ENCODE measurements at regions not wholly inside any gene's neighbourhood (a gene's known extent, or its start where the extent isn't known, plus 50 kb on each side); places are given as distances from the start of the nearest gene placed in this dataset.

DNA sequence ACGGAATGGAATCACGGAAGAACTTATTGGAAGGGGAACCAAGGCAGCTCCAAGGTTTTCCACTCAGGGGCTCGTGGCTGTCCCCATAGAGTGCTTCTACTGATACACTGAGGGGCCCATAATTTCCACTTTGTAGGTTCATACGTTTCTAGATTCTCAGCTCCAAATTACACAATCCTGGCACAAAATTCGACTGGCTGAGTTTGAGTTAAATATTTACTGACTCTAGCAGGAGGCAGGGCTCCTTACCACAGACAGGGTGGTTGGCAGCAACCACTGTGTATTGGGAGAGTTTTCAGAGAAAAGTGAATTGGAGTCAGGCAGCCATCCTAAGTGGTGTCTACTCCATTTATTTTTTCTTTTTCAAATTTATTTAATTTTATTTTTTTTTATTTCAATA, 55.4 kb upstream of the SEC61G start:
- Mint-ChIP-seq H3K4me1 (ENCODE audit: low read depth) (peaks cover 11% of the 10 kb centered on the region), H3K4me3 (ENCODE audit: low read depth) (no peak overlapping the region), H3K36me3 (ENCODE audit: insufficient read depth) (no peaks in the 10 kb centered on the region), H3K27me3 (no peaks in the 10 kb centered on the region), H3K9me3 (ENCODE audit: low read depth) (peaks cover 3% of the 10 kb centered on the region), H3K27ac (no peak overlapping the region)
- TF ChIP-seq, protein P1, sequence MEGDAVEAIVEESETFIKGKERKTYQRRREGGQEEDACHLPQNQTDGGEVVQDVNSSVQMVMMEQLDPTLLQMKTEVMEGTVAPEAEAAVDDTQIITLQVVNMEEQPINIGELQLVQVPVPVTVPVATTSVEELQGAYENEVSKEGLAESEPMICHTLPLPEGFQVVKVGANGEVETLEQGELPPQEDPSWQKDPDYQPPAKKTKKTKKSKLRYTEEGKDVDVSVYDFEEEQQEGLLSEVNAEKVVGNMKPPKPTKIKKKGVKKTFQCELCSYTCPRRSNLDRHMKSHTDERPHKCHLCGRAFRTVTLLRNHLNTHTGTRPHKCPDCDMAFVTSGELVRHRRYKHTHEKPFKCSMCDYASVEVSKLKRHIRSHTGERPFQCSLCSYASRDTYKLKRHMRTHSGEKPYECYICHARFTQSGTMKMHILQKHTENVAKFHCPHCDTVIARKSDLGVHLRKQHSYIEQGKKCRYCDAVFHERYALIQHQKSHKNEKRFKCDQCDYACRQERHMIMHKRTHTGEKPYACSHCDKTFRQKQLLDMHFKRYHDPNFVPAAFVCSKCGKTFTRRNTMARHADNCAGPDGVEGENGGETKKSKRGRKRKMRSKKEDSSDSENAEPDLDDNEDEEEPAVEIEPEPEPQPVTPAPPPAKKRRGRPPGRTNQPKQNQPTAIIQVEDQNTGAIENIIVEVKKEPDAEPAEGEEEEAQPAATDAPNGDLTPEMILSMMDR (IDR thresholded peaks at IDR 0.05; ENCODE audit: unreplicated experiment), result no peak
- no peak for DNase-seq (ENCODE audit: low spot score, unreplicated experiment)

DNA sequence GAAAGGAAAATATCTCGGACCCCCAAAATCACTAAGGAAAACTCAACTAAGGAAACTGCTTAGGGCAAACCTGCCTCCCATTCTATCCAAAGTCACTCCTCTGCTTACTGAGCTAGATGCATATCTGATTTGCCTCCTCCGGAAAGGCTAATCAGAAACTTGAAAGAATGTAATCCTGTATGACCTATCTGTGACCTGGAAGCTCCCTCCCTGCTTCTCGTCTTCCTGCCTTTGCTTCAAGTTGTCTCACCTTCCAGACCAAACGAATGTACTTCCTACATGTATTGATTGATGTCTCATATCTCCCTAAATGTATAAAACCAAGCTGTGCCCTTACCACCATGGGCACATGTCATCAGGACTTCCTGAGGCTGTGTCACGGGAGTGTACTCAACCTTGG, 58.1 kb upstream of the SEC61G start:
- no peak overlapping the region for H3K4me3 Mint-ChIP-seq (ENCODE audit: low read depth)
- TF ChIP-seq, protein P1 (IDR thresholded peaks at IDR 0.05; ENCODE audit: unreplicated experiment), result no peak
- H3K27me3 Mint-ChIP-seq, result no peaks in the 10 kb centered on the region
- no peak overlapping the region for H3K27ac Mint-ChIP-seq
- no peaks in the 10 kb centered on the region for H3K9me3 Mint-ChIP-seq (ENCODE audit: low read depth)
- no peak for DNase-seq (ENCODE audit: low spot score, unreplicated experiment)
- peaks cover 13% of the 10 kb centered on the region for H3K4me1 Mint-ChIP-seq (ENCODE audit: low read depth)
- H3K36me3 Mint-ChIP-seq (ENCODE audit: insufficient read depth), result no peaks in the 10 kb centered on the region

DNA sequence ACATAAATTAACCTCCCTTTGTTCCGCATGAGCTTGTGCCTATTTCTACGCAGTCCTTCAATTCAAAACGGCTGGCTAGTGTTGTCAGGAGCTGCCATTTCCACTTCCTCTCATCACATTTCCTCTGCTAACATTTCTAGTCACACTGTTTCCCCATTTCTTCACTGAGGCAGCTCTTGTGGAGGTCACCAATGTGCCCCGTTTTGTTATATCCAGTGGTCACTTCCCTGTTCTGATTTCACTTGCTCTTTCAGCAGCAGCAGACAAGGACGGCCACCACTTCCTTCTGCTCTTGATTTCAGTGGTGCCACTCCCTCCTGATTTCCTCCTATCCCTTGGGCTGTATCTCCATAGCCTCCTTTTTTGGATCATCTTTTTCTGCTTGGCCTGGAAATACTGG, 64.8 kb upstream of the SEC61G start:
- Mint-ChIP-seq H3K36me3 (ENCODE audit: insufficient read depth) (no peaks in the 10 kb centered on the region), H3K9me3 (ENCODE audit: low read depth) (peaks cover 11% of the 10 kb centered on the region), H3K27me3 (no peaks in the 10 kb centered on the region), H3K27ac (no peak overlapping the region), H3K4me3 (ENCODE audit: low read depth) (no peak overlapping the region), H3K4me1 (ENCODE audit: low read depth) (peaks cover 3% of the 10 kb centered on the region)
- no peak for DNase-seq (ENCODE audit: low spot score, unreplicated experiment)
- TF ChIP-seq, protein P1 (IDR thresholded peaks at IDR 0.05; ENCODE audit: unreplicated experiment), result no peak

DNA sequence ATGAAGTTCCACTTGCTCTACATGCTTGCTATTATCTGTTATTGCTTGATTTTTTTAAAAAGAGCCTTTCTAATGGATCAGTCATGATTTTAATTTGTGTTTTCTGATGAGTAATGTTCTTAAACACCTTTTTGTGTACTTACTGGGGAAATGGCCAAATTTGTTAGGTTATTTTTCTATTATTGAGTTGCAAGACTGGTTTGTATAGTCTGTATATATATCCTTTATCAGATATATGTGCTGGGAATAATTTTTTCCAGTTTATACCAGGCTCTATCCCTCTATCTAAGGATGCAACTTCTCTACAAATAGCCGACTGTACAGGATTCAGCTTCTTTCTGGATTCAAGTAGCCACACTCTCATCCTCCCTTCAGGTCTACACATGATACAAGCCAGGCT, 65.6 kb upstream of the SEC61G start:
- H3K4me1 Mint-ChIP-seq (ENCODE audit: low read depth), result peaks cover 3% of the 10 kb centered on the region

DNA sequence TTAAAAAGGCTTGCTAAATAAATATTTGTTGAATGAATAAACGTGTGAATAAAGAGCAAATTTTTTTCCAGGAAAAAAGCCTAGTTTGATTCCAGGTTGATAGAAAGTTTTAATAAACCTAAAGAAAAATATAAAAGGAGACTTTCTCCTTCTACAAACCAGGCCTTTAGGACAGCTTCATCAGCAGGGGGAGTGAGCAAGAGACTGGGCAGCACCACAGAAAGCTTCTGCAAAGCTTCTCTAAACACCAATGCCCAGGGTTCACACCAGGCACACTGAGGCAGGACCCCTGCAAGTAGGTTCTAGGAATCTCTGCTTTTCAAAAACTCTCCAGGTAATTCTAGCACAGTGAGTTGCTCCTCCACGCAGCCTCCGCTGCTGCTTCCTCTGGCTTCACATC, 66.4 kb upstream of the SEC61G start:
- Mint-ChIP-seq H3K36me3 (ENCODE audit: insufficient read depth) (no peaks in the 10 kb centered on the region), H3K27me3 (no peaks in the 10 kb centered on the region), H3K4me1 (ENCODE audit: low read depth) (no peaks in the 10 kb centered on the region), H3K4me3 (ENCODE audit: low read depth) (no peak overlapping the region), H3K27ac (no peak overlapping the region), H3K9me3 (ENCODE audit: low read depth) (peaks cover 18% of the 10 kb centered on the region)
- no peak for DNase-seq (ENCODE audit: low spot score, unreplicated experiment)
- TF ChIP-seq, protein P1 (IDR thresholded peaks at IDR 0.05; ENCODE audit: unreplicated experiment), result no peak

More for the DNA sequence above, 65.6 kb upstream of the SEC61G start:
- Mint-ChIP-seq H3K4me3 (ENCODE audit: low read depth) (no peak overlapping the region), H3K36me3 (ENCODE audit: insufficient read depth) (no peaks in the 10 kb centered on the region), H3K27ac (no peak overlapping the region), H3K9me3 (ENCODE audit: low read depth) (peaks cover 18% of the 10 kb centered on the region), H3K27me3 (no peaks in the 10 kb centered on the region)
- TF ChIP-seq, protein P1 (IDR thresholded peaks at IDR 0.05; ENCODE audit: unreplicated experiment), result no peak
- DNase-seq (ENCODE audit: low spot score, unreplicated experiment), result no peak
